GM18517 (cell line): ENCODE measurements at regions not wholly inside any gene's neighbourhood (a gene's known extent, or its start where the extent isn't known, plus 50 kb on each side); places are given as distances from the start of the nearest gene placed in this dataset.

Experiments used
- ATAC-seq: cut with Tn5 transposase; IDR thresholded peaks from one replicate; pipeline ENCODE4 v1.9.1; 2021; ENCODE audit warnings: mild to moderate bottlenecking, moderate library complexity; ENCODE audit not compliant: unreplicated experiment

DNA sequence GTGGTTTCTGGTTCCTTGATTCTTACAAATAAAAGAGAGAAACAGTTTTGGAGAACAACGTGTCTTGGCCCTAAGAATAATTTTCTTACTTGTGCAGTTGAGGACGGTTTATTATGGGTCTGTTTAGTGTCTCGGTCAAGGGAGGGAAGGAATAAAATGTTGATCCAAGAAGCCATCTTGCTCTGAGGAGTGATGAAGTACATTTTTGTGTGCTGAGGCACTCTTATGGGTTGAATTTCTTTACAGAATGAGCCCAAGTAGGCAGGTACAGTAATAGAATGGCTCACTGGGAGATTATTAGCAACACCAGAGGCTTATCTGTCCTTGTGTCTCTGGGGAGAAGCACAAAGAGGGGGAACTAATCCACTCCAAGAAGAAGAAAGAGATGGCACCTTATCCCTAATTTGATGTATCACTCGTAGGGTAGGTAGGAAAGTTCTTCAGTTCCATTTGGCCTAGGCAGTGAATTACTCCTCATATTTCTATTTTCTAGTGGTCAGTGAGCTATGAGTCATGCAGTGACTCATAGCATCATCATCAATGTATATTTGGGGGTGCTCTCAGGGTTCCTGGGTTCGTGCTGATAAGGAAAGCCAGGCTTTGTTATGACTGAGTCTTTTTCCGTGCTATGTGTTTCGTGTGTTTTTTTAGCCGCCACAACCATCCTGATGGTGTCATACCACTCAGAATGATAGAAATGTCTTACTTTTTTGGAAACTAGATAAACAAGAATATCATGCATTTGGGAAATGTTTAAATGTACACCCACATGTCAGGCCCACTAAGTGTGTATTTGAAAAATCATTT is 250.1 kb upstream of the CTAGE1 start:
- ATAC-seq: no peak

DNA sequence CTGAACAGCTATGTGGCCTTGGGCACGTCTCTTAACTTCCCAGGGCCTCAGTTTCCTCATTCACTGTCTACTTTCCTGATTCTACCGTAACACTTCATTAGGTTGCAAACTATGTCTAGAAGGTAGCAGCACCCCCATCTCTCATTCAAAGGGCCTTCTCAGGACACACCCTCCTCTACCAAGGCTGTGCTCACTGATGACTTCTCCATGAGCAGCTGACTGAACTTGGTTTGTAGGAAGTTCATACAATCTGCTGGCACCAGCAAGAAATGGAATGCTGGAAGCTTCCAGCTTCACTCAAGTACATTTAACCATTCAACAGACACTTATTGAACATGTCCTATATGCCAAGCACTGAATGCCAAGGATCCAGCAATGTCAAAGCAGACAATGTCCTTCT is 250.8 kb upstream of the CTAGE1 start:
- no peak for ATAC-seq

DNA sequence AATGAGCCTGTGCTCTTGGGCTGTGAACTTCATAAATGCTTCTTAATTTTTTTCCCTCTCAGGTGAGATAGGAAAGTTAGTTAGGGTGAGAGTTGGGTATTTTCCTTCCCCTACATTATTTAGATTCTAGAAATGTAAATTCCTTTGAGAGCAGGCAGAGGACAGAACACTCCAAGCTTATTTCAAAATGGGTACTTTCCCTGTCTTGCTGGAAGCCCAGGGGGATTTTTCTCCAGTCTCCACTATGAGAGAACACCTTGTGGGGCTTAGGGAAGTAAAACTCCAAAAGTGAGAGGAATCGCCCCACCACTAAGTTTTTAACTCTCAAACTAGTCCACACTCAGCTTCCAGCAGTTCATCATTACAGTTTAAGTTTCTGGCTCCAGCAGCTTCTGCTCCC is 253.2 kb upstream of the CTAGE1 start:
- no peak for ATAC-seq

DNA sequence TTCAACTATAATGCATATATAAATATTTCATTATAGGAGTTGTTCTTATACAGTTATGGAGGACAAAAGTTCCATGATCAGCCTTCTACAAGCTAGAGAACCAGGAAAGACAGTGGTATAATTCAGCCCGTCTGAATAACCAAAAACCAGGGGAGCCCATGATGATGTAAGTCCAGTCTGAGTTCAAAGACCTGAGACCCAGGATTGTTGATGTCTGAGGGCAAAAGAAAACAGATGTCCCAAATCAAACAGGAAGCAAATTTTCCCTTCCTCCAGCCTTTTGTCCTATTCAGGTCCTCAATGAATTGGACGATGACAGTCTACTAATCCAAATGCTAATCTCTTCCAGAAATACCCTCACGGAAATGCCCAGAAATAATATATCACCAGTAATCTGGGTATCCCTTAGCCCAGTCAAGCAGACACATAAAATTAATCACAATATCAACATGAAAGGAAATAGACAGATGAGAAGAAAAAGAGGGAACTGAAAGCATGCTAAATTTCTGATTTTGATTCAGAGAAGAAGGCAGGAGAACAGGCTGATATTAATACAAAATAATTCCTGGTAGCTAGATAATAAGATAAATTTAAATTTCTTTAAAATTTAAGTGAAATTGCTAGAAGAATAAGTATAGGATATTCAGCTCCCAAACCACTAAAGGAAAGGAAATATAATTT is 255.6 kb upstream of the CTAGE1 start:
- no peak for ATAC-seq

DNA sequence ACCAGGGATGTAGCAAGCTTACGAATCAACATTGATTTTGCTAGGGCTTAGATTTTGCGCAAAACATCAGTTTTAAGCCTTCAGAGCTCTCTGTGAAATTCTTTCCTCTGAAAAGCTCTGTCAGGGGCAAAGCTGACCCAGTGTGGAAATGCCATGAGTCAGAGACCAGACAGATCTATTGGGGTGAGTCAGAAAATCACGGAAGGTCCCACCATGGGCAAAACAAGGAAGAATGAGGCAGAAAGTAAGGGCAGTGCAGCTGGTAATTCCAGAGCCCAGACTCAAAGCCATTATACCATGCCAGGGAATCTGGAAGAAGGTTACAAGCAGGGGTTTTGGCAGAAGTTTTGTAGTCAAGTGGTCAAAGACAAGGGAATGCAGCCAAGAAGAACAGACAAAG is 256.6 kb upstream of the CTAGE1 start:
- ATAC-seq: no peak

DNA sequence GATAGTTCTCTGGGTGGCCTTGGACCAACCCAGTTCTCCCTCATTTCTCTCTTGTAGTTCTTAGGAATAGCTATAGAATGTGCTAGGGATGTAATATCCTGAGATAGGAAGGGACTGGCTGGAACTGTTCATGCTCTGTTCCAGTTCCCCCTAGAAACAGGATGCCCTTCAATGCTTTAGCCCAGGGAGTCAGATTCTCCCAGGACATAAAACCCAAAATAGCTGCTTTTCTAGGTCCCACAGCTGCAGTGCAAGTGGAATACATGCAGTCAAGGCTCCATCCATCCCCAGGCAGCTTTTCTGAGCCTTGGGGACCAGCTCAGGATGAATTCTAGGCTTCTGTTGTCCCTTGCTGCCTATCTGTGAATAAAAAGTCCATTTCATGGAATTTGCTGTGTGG is 257.3 kb upstream of the CTAGE1 start:
- ATAC-seq: no peak

DNA sequence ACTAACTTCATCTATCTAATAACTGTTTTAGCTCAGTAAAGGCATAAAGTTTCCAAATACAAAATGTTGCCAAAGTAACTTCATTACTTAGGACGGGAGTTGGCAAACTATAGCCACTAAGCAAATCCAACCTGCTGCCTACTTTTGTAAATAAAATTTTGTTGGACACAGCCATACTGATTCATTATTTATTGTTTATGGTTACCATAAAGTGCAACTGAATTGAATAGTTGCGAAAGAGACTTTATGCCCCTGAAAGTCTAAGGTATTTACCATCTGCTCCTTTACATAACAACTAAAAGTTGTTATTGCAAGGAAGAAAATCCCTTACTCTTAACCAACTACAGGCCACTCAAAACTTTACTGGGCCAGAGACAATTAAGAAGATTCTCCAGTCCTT is 256.7 kb upstream of the RBBP8 start:
- ATAC-seq: no peak

DNA sequence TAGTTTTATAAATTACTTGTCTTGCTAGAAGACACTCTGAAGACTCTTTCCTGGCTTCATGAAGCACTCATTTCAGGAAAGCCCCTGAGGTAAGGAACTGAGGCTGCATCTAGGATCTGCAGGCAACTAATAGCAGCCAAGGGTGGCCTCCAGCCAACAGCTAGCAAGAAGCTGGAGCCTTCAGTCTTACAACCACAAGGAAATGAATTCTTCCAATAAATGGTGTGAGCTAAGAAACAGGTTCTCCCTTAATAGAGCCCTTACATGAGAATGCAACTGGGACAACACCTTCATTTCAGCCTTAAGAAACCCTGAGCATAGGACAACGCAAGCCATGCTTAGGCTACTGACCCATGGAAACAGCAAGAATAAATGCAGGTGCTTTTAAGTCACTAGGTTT is 254.6 kb upstream of the RBBP8 start:
- no peak for ATAC-seq

DNA sequence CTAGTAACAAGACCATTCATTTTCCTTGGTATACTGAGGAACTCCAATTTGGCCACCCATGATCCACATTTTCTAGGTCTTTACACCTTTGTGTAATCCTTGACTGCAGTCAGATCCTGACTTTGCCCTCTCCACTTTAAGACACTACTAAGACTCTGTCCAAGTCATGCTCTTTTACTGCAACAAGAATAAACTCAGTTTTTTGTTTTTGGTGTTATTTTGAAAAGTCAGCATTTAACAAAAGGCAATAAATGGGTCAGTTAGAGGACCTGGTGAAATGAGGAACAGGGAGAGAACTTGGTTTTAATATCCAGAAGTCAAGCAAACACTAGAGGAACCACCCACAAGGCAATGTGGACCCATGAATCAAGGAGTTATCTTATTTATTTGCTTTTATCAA is 252.2 kb upstream of the RBBP8 start:
- ATAC-seq: no peak

DNA sequence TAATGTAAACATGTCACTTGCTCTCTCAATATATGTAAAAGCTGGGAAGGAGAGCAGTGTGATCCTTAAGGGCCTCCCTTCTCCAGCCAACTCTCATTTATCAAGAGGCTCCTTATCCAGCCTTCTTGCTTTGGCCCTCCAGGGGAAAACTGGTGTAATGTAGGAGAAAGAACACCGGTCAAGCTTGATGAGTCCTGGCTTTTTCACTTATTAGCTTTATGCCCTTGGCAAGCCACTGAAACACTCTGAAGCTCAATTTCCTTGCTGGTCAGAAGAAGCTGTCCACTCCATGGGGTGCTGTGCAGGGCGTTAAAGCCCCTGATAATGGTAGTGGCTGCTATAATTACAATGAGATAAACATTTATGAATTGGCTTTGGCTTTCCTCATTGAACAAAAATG is 251.2 kb upstream of the RBBP8 start:
- no peak for ATAC-seq

DNA sequence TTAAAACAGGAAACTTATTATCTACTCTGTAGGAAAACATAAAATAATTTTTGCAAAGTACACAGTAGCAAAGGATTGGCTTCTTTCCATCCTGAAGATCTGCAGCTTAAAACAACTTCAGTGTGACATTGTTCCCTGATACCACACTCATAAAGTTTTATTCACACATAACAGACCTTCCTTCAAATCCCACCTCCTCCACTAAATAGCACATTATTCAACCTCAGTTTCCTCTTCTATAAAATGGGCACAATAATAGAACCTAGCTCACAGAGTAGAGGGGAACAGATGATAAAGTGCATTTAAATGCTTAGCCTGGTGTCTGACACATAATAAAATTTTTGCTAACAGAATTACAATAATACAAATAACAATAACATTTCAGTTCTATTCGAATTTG is 250.4 kb upstream of the RBBP8 start:
- no peak for ATAC-seq

DNA sequence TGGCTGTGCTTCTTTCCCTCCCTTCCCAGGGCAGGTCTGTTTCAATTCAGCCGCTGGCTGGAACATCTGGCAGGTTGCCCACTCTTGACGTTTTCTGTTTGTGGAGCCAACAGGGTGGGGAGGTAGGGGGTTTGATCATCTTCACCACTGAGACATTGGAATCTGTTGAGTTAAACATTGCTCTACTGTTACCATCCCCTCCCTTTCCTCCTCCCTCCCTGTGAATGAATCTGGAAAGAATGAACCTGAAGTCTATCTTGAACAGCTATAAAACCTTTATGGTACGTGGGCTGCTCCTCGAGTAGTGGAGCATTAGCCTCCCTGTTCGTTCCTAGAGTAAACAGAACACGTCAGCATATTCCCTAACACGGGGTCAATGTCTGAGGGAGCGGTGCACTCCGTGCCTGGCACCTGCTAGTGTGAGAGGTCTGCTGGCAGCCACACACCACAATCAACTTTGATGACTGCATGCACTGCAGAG is 249.9 kb upstream of the RBBP8 start:
- no peak for ATAC-seq

DNA sequence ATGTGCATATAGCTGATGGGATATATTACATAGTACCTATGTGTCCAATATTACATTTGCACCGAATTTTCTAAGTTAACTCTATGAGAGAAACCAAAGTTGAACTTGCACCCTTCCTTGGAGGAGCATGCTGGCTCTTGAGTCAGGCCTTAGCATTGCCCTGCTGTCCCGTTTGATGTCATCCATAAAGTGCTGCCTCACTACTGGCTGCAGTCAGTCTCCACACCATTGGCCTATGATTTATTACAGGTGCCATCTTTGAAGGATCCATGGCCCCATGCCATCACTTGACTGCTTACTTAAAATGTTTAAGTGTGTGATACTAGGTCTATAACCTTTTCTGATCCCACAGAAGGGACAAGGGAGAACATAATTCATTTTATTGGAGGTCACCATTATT is 249.3 kb upstream of the RBBP8 start:
- ATAC-seq: no peak

DNA sequence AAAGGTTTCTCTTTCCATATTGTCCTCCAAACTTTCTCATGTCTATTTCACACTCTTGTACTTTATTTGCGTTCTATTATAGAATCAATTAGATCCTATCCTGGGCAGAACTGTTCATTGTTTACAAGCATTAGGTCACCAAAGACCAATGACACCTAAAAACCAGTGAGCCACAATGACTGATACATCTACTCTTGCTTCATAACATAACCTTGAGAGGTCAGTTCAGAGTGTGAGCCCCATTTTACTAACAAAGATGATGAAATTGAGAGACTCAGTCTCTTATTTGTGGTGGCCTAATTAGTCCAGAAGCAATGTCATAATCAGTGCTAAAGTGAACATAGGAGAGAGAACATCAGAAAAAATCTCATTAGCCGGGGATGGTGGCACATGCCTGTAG is 248.9 kb upstream of the RBBP8 start:
- no peak for ATAC-seq

DNA sequence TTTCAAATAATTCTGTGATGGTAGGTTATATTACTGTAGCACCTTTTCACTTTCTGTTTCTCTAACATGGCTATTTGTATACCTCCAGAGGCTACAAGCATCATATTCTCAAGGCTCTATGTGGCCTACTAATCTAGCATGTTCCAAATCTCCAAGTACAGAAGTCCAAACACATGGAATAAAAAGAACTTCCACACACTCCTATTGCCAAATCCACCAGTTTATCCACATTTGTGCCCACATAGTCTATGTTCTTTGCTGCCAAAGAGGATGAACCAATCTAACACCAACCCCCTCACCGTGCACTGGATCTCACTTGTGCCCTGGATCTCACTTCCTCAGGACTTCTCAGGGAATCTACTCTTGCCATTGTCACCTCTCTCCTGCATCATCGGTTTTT is 247.3 kb upstream of the RBBP8 start:
- no peak for ATAC-seq

DNA sequence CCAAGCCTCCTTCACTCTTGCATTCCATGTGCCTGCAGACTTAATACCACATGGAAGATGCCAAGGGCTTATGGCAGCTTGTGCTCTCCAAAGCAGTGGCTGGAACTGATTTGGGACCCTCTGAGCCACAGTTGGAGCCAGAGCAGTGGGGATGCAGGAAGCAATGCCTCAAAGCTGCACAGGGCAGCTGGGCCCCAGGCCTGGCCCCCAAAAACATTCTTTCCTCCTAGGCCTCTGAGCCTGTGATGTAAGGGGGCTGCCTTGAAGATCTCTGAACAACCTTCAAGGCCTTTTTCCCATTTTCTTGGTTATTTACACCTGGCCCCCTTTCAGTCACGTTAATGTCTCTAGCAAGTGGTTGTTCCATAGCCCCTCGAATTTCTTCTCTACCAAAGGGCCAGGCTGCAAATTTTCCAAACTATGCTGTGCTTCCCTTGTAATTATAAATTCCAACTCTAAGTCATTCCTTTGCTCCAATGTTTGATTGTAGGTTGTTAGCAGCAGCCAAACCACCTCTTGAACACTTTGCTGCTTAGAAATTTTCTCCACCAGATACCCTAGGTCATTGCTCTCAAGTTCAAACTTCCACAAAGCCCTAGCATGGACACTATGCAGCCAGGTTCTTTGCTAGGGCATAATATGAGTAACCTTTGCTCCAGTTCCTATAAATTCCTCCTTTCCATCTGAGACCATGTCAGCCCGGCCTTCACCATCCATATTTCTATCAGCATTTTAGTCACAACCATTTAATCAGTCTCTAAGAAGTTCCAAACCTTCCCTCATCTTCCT is 245.0 kb upstream of the RBBP8 start:
- ATAC-seq: no peak

DNA sequence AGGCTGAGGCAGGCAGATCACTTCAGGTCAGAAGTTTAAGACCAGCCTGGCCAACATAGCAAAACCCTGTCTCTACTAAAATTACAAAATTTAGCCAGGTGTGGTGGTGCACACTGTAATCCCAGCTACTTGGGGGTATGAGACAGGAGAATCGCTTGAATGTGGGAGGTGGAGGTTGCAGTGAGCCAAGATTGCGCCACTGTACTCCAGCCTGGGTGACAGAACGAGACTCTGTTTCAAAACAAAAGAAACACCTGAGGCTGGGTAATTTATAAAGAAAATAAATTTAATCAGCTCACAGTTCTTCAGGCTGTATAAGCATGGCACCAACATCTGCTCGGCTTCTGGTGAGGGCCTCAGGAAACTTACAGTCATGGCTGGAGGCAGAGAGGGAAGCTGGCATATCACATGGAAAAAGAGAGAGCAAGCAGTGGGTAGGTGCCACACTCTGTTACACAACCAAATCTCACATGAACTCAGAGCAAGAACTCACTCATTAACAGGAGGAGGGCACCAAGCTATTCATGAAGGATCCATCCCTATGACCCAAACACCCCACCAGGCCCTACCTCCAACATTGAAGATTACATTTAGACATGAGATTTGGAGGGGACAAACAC is 244.1 kb upstream of the RBBP8 start:
- no peak for ATAC-seq

DNA sequence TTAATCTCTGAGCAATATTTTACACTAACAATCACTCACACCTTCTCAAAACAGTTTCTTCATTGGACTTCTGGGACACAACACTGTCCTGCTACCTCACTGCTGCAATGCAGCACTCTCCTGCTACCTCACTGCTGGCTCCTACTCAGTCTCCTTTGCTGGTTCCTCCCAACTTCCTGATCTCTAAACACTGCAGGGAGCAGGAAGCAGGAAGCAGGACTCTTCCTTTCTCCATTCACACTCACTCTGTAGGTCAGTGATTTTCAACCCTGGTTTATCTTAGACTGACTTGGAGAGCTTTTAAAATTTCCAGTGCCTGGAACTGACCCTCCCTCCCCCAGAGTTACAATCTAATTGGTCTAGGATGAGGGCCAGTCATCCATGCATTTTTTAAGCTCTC is 243.4 kb upstream of the RBBP8 start:
- ATAC-seq: no peak

DNA sequence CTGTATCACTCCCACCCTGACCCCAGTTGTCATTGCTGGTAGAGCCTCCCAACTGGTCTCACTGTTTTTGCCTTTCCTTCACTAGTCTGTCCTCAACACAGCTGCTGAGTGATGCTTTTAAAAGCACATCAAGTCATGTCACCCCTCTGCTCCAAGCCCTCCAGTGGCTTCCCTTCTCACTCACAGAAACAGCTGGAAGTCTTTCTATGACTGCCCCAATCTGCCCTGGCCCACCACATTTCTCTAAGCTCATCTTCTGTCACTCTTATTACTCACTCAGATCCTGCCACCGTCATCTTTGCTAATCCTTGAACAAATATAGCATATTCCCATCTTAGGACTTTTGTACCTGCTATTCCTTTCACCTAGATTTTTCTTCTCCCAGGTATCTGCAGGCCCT is 242.6 kb upstream of the RBBP8 start:
- ATAC-seq: no peak

DNA sequence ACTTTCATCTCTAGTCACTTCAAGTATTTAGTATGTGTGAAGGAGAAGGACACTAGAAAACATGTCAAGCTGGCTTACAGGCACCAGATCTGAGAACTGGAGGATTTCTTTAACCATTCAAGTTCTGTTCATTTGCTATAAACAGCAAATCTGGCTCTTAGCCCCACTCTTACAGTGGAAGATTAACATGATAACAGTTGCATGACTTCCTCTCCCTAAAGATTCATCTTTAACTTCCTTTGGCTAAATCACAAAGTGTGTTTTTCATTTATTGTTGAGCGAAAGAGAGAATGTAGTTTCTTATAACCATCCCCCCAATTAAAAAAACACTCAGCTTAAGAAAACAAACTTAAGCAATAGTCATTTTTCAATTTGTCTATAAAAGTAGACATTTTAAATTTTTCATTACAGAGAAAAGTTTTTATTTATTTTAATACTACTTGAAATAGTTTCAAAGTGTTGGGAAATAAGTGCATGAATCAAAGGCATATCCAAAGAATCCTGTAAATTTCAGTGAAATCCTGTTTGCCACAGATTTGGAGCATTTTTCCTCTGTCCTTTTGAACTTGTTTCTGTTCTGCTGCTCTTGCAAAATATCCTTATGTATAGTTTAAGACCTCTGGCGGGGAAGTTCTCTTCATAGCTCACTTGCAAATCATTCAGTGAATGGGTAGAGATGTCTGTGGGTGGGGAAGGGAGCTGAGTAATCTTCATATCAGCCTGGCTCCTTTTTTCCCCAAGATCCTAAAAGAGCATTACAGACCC is 241.0 kb upstream of the RBBP8 start:
- no peak for ATAC-seq

DNA sequence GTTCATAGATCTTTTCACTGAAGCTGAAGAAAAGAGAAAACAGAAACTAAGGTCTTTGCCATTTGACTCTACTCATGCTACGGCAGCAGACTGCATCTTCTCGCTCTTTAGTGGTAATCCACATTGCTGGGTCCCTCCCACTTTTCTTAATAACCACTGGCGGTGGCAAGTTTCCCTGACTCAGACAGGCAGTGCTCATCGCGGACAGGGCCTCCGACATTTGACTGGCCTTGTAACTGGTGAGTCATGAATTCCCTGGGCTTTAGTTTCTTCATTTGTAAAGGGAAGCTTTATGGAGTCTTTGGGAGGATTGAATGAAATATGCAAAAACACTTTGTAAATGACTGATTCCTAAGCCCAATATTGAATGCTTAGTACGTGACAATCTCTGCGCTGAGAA is 238.2 kb upstream of the RBBP8 start:
- ATAC-seq: no peak
